ENCODE measurements at regions not wholly inside any gene's neighbourhood (a gene's known extent, or its start where the extent isn't known, plus 50 kb on each side); places are given as distances from the start of the nearest gene placed in this dataset.

- ChIA-PET POLR2A (no interaction called here), CTCF (no interaction called here)
- H3K27me3 ChIP-seq (replicated peaks in 2 of 5; ENCODE audit: control insufficient read depth in 4 of 5, insufficient read depth in 5 of 5, low read length in 4 of 5) = no peaks in the 10 kb centered on the region
- H3K9me3 ChIP-seq (ENCODE audit: control extremely low read depth in 1 of 5, control insufficient read depth in 4 of 5, insufficient read depth in 2 of 5, low read depth in 1 of 5, low read length in 4 of 5) = peaks cover 0 to 3% (median 0%) of the 10 kb centered on the region in 5 experiments
- no peak overlapping the region for H3K4me3 ChIP-seq (ENCODE audit: control insufficient read depth in 1 of 7, extremely low read depth in 1 of 7, insufficient read depth in 4 of 7, low read depth in 2 of 7, low read length in 6 of 7)
- H3K36me3 ChIP-seq (ENCODE audit: control insufficient read depth in 4 of 4, insufficient read depth in 4 of 4, low read length in 3 of 4) = no peaks in the 10 kb centered on the region
- 100% methylated on average over 2 of the region's 2 CpGs for WGBS (ENCODE audit: insufficient coverage)
- H3K27ac ChIP-seq (ENCODE audit: insufficient read depth in 1 of 2, low read depth in 1 of 2, low read length in 2 of 2, poor library complexity in 1 of 2, severe bottlenecking in 2 of 2) = no peak overlapping the region
- DNase-seq = no peak
- no peaks in the 10 kb centered on the region for H3K4me1 ChIP-seq (ENCODE audit: control extremely low read depth in 1 of 4, control insufficient read depth in 4 of 4, insufficient read depth in 4 of 4, low read length in 3 of 4)
These were observed 568.3 kb upstream of the TLE4 start for GRCh38 chr9:79003514-79003913.

GRCh38 chr9:79004032-79004431 is 567.7 kb upstream of the TLE4 start:
- CTCF ChIA-PET = no interaction called here
- WGBS (ENCODE audit: insufficient coverage) = no CpG with 5 or more reads among the region's 4 CpGs
- no peak overlapping the region for H3K4me3 ChIP-seq (ENCODE audit: control insufficient read depth in 1 of 7, extremely low read depth in 1 of 7, insufficient read depth in 4 of 7, low read depth in 2 of 7, low read length in 6 of 7)
- H3K27ac ChIP-seq (ENCODE audit: insufficient read depth in 1 of 2, low read depth in 1 of 2, low read length in 2 of 2, poor library complexity in 1 of 2, severe bottlenecking in 2 of 2) = no peak overlapping the region
- no peak for DNase-seq
- H3K9me3 ChIP-seq (ENCODE audit: control extremely low read depth in 1 of 5, control insufficient read depth in 4 of 5, insufficient read depth in 2 of 5, low read depth in 1 of 5, low read length in 4 of 5) = peaks cover 0 to 3% (median 0%) of the 10 kb centered on the region in 5 experiments
- POLR2A ChIA-PET = no interaction called here
- no peaks in the 10 kb centered on the region for H3K4me1 ChIP-seq (ENCODE audit: control extremely low read depth in 1 of 4, control insufficient read depth in 4 of 4, insufficient read depth in 4 of 4, low read length in 3 of 4)
- H3K27me3 ChIP-seq (replicated peaks in 2 of 5; ENCODE audit: control insufficient read depth in 4 of 5, insufficient read depth in 5 of 5, low read length in 4 of 5) = no peaks in the 10 kb centered on the region
- no peaks in the 10 kb centered on the region for H3K36me3 ChIP-seq (ENCODE audit: control insufficient read depth in 4 of 4, insufficient read depth in 4 of 4, low read length in 3 of 4)

- no peaks in the 10 kb centered on the region for H3K4me1 ChIP-seq (ENCODE audit: control extremely low read depth in 1 of 4, control insufficient read depth in 4 of 4, insufficient read depth in 4 of 4, low read length in 3 of 4)
- no peak for DNase-seq
- no peaks in the 10 kb centered on the region for H3K27me3 ChIP-seq (replicated peaks in 2 of 5; ENCODE audit: control insufficient read depth in 4 of 5, insufficient read depth in 5 of 5, low read length in 4 of 5)
- no peak overlapping the region for H3K27ac ChIP-seq (ENCODE audit: insufficient read depth in 1 of 2, low read depth in 1 of 2, low read length in 2 of 2, poor library complexity in 1 of 2, severe bottlenecking in 2 of 2)
- 93% methylated on average over 4 of the region's 4 CpGs for WGBS (ENCODE audit: insufficient coverage)
- H3K4me3 ChIP-seq (ENCODE audit: control insufficient read depth in 1 of 7, extremely low read depth in 1 of 7, insufficient read depth in 4 of 7, low read depth in 2 of 7, low read length in 6 of 7) = no peak overlapping the region
- ChIA-PET CTCF (no interaction called here), POLR2A (no interaction called here)
- no peaks in the 10 kb centered on the region for H3K36me3 ChIP-seq (ENCODE audit: control insufficient read depth in 4 of 4, insufficient read depth in 4 of 4, low read length in 3 of 4)
- H3K9me3 ChIP-seq (ENCODE audit: control extremely low read depth in 1 of 5, control insufficient read depth in 4 of 5, insufficient read depth in 2 of 5, low read depth in 1 of 5, low read length in 4 of 5) = no peaks in the 10 kb centered on the region
These were observed 565.2 kb upstream of the TLE4 start for GRCh38 chr9:79006546-79006945.

- WGBS (ENCODE audit: insufficient coverage) = 63% methylated on average over 4 of the region's 8 CpGs
- Histone ChIP-seq H3K27ac (ENCODE audit: insufficient read depth in 1 of 2, low read depth in 1 of 2, low read length in 2 of 2, poor library complexity in 1 of 2, severe bottlenecking in 2 of 2) (no peak overlapping the region), H3K9me3 (ENCODE audit: control extremely low read depth in 1 of 5, control insufficient read depth in 4 of 5, insufficient read depth in 2 of 5, low read depth in 1 of 5, low read length in 4 of 5) (no peaks in the 10 kb centered on the region), H3K4me1 (ENCODE audit: control extremely low read depth in 1 of 4, control insufficient read depth in 4 of 4, insufficient read depth in 4 of 4, low read length in 3 of 4) (no peaks in the 10 kb centered on the region), H3K4me3 (ENCODE audit: control insufficient read depth in 1 of 7, extremely low read depth in 1 of 7, insufficient read depth in 4 of 7, low read depth in 2 of 7, low read length in 6 of 7) (no peak overlapping the region), H3K36me3 (ENCODE audit: control insufficient read depth in 4 of 4, insufficient read depth in 4 of 4, low read length in 3 of 4) (no peaks in the 10 kb centered on the region), H3K27me3 (replicated peaks in 2 of 5; ENCODE audit: control insufficient read depth in 4 of 5, insufficient read depth in 5 of 5, low read length in 4 of 5) (no peaks in the 10 kb centered on the region)
- ChIA-PET CTCF (no interaction called here), POLR2A (no interaction called here)
- peak in 1 of 3 donors; percentile 1 for DNase-seq
These were observed 563.9 kb upstream of the TLE4 start for GRCh38 chr9:79007701-79008483.

GRCh38 chr9:79008916-79009315 is 562.8 kb upstream of the TLE4 start:
- H3K9me3 ChIP-seq (ENCODE audit: control extremely low read depth in 1 of 5, control insufficient read depth in 4 of 5, insufficient read depth in 2 of 5, low read depth in 1 of 5, low read length in 4 of 5) = no peaks in the 10 kb centered on the region
- H3K27me3 ChIP-seq (replicated peaks in 2 of 5; ENCODE audit: control insufficient read depth in 4 of 5, insufficient read depth in 5 of 5, low read length in 4 of 5) = no peaks in the 10 kb centered on the region
- POLR2A ChIA-PET = no interaction called here
- CTCF ChIA-PET = no interaction called here
- no peaks in the 10 kb centered on the region for H3K4me1 ChIP-seq (ENCODE audit: control extremely low read depth in 1 of 4, control insufficient read depth in 4 of 4, insufficient read depth in 4 of 4, low read length in 3 of 4)
- 100% methylated on average over 1 of the region's 3 CpGs for WGBS (ENCODE audit: insufficient coverage)
- no peak overlapping the region for H3K27ac ChIP-seq (ENCODE audit: insufficient read depth in 1 of 2, low read depth in 1 of 2, low read length in 2 of 2, poor library complexity in 1 of 2, severe bottlenecking in 2 of 2)
- DNase-seq = no peak
- no peak overlapping the region for H3K4me3 ChIP-seq (ENCODE audit: control insufficient read depth in 1 of 7, extremely low read depth in 1 of 7, insufficient read depth in 4 of 7, low read depth in 2 of 7, low read length in 6 of 7)
- no peaks in the 10 kb centered on the region for H3K36me3 ChIP-seq (ENCODE audit: control insufficient read depth in 4 of 4, insufficient read depth in 4 of 4, low read length in 3 of 4)

GRCh38 chr9:79011461-79011860 is 560.3 kb upstream of the TLE4 start:
- Histone ChIP-seq H3K9me3 (ENCODE audit: control extremely low read depth in 1 of 5, control insufficient read depth in 4 of 5, insufficient read depth in 2 of 5, low read depth in 1 of 5, low read length in 4 of 5) (no peaks in the 10 kb centered on the region), H3K36me3 (ENCODE audit: control insufficient read depth in 4 of 4, insufficient read depth in 4 of 4, low read length in 3 of 4) (no peaks in the 10 kb centered on the region), H3K4me3 (ENCODE audit: control insufficient read depth in 1 of 7, extremely low read depth in 1 of 7, insufficient read depth in 4 of 7, low read depth in 2 of 7, low read length in 6 of 7) (no peak overlapping the region), H3K27ac (ENCODE audit: insufficient read depth in 1 of 2, low read depth in 1 of 2, low read length in 2 of 2, poor library complexity in 1 of 2, severe bottlenecking in 2 of 2) (no peak overlapping the region), H3K4me1 (ENCODE audit: control extremely low read depth in 1 of 4, control insufficient read depth in 4 of 4, insufficient read depth in 4 of 4, low read length in 3 of 4) (no peaks in the 10 kb centered on the region), H3K27me3 (replicated peaks in 2 of 5; ENCODE audit: control insufficient read depth in 4 of 5, insufficient read depth in 5 of 5, low read length in 4 of 5) (no peaks in the 10 kb centered on the region)
- ChIA-PET POLR2A (no interaction called here), CTCF (no interaction called here)
- DNase-seq = no peak
- 92% methylated on average over 3 of the region's 3 CpGs for WGBS (ENCODE audit: insufficient coverage)

- no peak overlapping the region for H3K4me3 ChIP-seq (ENCODE audit: control insufficient read depth in 1 of 7, extremely low read depth in 1 of 7, insufficient read depth in 4 of 7, low read depth in 2 of 7, low read length in 6 of 7)
- ChIA-PET CTCF (no interaction called here), POLR2A (no interaction called here)
- DNase-seq = no peak
- no peaks in the 10 kb centered on the region for H3K36me3 ChIP-seq (ENCODE audit: control insufficient read depth in 4 of 4, insufficient read depth in 4 of 4, low read length in 3 of 4)
- H3K27me3 ChIP-seq (replicated peaks in 2 of 5; ENCODE audit: control insufficient read depth in 4 of 5, insufficient read depth in 5 of 5, low read length in 4 of 5) = no peaks in the 10 kb centered on the region
- no peaks in the 10 kb centered on the region for H3K4me1 ChIP-seq (ENCODE audit: control extremely low read depth in 1 of 4, control insufficient read depth in 4 of 4, insufficient read depth in 4 of 4, low read length in 3 of 4)
- H3K9me3 ChIP-seq (ENCODE audit: control extremely low read depth in 1 of 5, control insufficient read depth in 4 of 5, insufficient read depth in 2 of 5, low read depth in 1 of 5, low read length in 4 of 5) = peaks cover 0 to 2% (median 0%) of the 10 kb centered on the region in 5 experiments
- H3K27ac ChIP-seq (ENCODE audit: insufficient read depth in 1 of 2, low read depth in 1 of 2, low read length in 2 of 2, poor library complexity in 1 of 2, severe bottlenecking in 2 of 2) = no peak overlapping the region
These were observed 559.2 kb upstream of the TLE4 start for GRCh38 chr9:79012561-79012960.

All from common myeloid progenitor, CD34-positive (primary cell).